ENCODE measurements at regions not wholly inside any gene's neighbourhood (a gene's known extent, or its start where the extent isn't known, plus 50 kb on each side); places are given as distances from the start of the nearest gene placed in this dataset.

DNA sequence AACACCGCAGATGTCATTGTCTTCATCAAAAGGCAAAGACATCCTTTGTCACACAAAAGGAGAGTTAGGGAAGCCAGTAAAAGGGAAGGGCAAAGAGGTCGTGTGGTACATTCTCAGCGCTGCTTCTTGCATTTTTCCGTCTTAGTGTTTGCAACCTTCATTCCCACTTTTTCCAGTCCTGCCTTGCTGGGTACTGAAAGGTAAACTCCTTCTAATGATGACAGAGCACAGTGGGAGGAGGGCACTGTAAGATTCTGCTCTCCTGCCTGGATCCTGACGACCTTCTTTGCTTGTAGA lies 424.3 kb upstream of the MEX3C start:
- no peaks in the 10 kb centered on the region for H3K36me3 Mint-ChIP-seq (ENCODE audit: low read depth)
- no peak overlapping the region for H3K27ac Mint-ChIP-seq
- H3K4me1 Mint-ChIP-seq (ENCODE audit: low read depth), result no peaks in the 10 kb centered on the region
- no peaks in the 10 kb centered on the region for H3K9me3 Mint-ChIP-seq
- CTCF ChIA-PET, result interaction anchor here (1.4 to 2.3 kb wide), 2 partner anchors 8 to 20 kb away, joined by 4 to 8 read pairs; no protein-coding TSS in a partner anchor
- intact Hi-C loops (cut with micrococcal nuclease), result loop anchor here (2.0 kb wide), 1 partner anchor 667 kb away; no protein-coding TSS in a partner anchor
- H3K27me3 Mint-ChIP-seq (ENCODE audit: low read depth), result peaks cover 22% of the 10 kb centered on the region
- DNase-seq, result no peak
- H3K4me3 Mint-ChIP-seq, result no peak overlapping the region

GRCh38 chr18:51622702-51623101 lies 425.2 kb upstream of the MEX3C start:
- Mint-ChIP-seq H3K27me3 (ENCODE audit: low read depth) (peaks cover 22% of the 10 kb centered on the region), H3K4me3 (no peak overlapping the region), H3K36me3 (ENCODE audit: low read depth) (no peaks in the 10 kb centered on the region), H3K4me1 (ENCODE audit: low read depth) (no peaks in the 10 kb centered on the region), H3K9me3 (no peaks in the 10 kb centered on the region), H3K27ac (no peak overlapping the region)
- CTCF ChIA-PET, result interaction anchor here (0.5 to 1.4 kb wide), 3 partner anchors 10 to 1127 kb away, joined by 3 to 4 read pairs (median 3); no protein-coding TSS in a partner anchor
- DNase-seq, result no peak
- intact Hi-C loops (cut with micrococcal nuclease), result no loop called here

- CTCF ChIA-PET, result interaction anchor here (0.8 to 1.4 kb wide), 3 partner anchors 9 to 346 kb away, joined by 3 to 4 read pairs (median 3); no protein-coding TSS in a partner anchor
- no peaks in the 10 kb centered on the region for H3K4me1 Mint-ChIP-seq (ENCODE audit: low read depth)
- peaks cover 22% of the 10 kb centered on the region for H3K27me3 Mint-ChIP-seq (ENCODE audit: low read depth)
- H3K4me3 Mint-ChIP-seq, result no peak overlapping the region
- no peaks in the 10 kb centered on the region for H3K36me3 Mint-ChIP-seq (ENCODE audit: low read depth)
- DNase-seq, result no peak
- intact Hi-C loops (cut with micrococcal nuclease), result no loop called here
- H3K9me3 Mint-ChIP-seq, result no peaks in the 10 kb centered on the region
- no peak overlapping the region for H3K27ac Mint-ChIP-seq
Observed at GRCh38 chr18:51623653-51624052, 426.2 kb upstream of the MEX3C start.

DNA sequence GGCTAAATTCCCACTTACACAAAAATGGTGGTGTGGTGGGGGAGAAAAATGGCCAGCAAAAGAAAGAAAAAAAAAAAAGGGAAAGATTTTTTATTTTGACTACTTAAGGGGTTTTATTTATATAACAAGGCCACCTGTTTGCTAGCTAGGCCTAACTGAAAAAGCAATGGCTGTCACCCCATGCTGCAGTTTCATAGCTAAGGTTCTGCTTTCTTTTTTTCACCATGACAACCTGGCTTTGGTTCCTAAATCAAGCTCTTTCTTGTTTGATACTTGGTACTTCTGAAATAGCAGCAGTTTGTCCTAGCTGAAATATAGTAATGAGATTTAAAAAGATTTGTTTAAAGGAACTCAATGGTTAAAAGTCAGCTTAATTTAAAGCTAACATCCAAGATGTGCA lies 433.2 kb upstream of the MEX3C start:
- no peak overlapping the region for H3K27ac Mint-ChIP-seq
- H3K9me3 Mint-ChIP-seq, result peaks cover 2% of the 10 kb centered on the region
- CTCF ChIA-PET, result interaction anchor here (0.6 to 1.5 kb wide), 2 partner anchors 10 to 1238 kb away, joined by 3 to 8 read pairs; no protein-coding TSS in a partner anchor
- H3K4me1 Mint-ChIP-seq (ENCODE audit: low read depth), result no peaks in the 10 kb centered on the region
- no peaks in the 10 kb centered on the region for H3K36me3 Mint-ChIP-seq (ENCODE audit: low read depth)
- peaks cover 5% of the 10 kb centered on the region for H3K27me3 Mint-ChIP-seq (ENCODE audit: low read depth)
- DNase-seq, result no peak
- no peak overlapping the region for H3K4me3 Mint-ChIP-seq
- intact Hi-C loops (cut with micrococcal nuclease), result no loop called here

- CTCF ChIA-PET, result no interaction called here
- no peak overlapping the region for H3K4me3 Mint-ChIP-seq
- no peak for DNase-seq
- peaks cover 4% of the 10 kb centered on the region for H3K9me3 Mint-ChIP-seq
- H3K36me3 Mint-ChIP-seq (ENCODE audit: low read depth), result no peaks in the 10 kb centered on the region
- H3K27ac Mint-ChIP-seq, result no peak overlapping the region
- intact Hi-C loops (cut with micrococcal nuclease), result no loop called here
- no peaks in the 10 kb centered on the region for H3K4me1 Mint-ChIP-seq (ENCODE audit: low read depth)
- H3K27me3 Mint-ChIP-seq (ENCODE audit: low read depth), result no peaks in the 10 kb centered on the region
Observed at GRCh38 chr18:51637881-51638280, 440.4 kb upstream of the MEX3C start.

- Mint-ChIP-seq H3K9me3 (peaks cover 1% of the 10 kb centered on the region), H3K4me3 (no peak overlapping the region), H3K4me1 (ENCODE audit: low read depth) (no peaks in the 10 kb centered on the region), H3K36me3 (ENCODE audit: low read depth) (no peaks in the 10 kb centered on the region), H3K27me3 (ENCODE audit: low read depth) (peaks cover 2% of the 10 kb centered on the region), H3K27ac (no peak overlapping the region)
- CTCF ChIA-PET, result no interaction called here
- no peak for DNase-seq
- intact Hi-C loops (cut with micrococcal nuclease), result no loop called here
Observed at GRCh38 chr18:51639541-51639940, 442.1 kb upstream of the MEX3C start.

- Mint-ChIP-seq H3K9me3 (no peaks in the 10 kb centered on the region), H3K27me3 (ENCODE audit: low read depth) (peaks cover 2% of the 10 kb centered on the region), H3K4me3 (no peak overlapping the region), H3K27ac (no peak overlapping the region), H3K36me3 (ENCODE audit: low read depth) (no peaks in the 10 kb centered on the region), H3K4me1 (ENCODE audit: low read depth) (no peaks in the 10 kb centered on the region)
- intact Hi-C loops (cut with micrococcal nuclease), result no loop called here
- no peak for DNase-seq
- CTCF ChIA-PET, result interaction anchor here (0.6 kb wide), 1 partner anchor 37 kb away, joined by 5 read pairs; no protein-coding TSS in a partner anchor
Observed at GRCh38 chr18:51643483-51643882, 446.0 kb upstream of the MEX3C start.

DNA sequence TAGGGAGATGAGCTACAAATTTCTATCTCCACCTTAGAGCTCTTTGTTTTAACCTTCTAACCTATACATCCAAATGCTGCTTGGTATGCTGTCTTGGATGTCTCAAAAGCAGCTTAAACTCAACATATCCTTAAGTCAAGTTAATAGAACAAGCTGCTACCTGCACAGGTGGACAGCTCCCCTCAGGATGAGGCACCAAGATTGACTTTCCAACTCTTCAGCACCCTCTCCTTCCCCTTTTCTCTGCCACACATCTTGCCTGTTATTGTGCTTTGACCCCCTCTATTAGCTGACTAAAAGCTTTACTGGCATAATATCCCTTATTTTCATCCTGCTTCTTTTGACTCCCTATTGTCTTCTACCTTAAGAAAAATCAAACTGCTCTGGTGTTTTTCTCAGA lies 448.1 kb upstream of the MEX3C start:
- no peaks in the 10 kb centered on the region for H3K9me3 Mint-ChIP-seq
- DNase-seq, result no peak
- no peak overlapping the region for H3K4me3 Mint-ChIP-seq
- CTCF ChIA-PET, result no interaction called here
- H3K27me3 Mint-ChIP-seq (ENCODE audit: low read depth), result peaks cover 4% of the 10 kb centered on the region
- no peak overlapping the region for H3K27ac Mint-ChIP-seq
- no peaks in the 10 kb centered on the region for H3K4me1 Mint-ChIP-seq (ENCODE audit: low read depth)
- intact Hi-C loops (cut with micrococcal nuclease), result no loop called here
- no peaks in the 10 kb centered on the region for H3K36me3 Mint-ChIP-seq (ENCODE audit: low read depth)

DNA sequence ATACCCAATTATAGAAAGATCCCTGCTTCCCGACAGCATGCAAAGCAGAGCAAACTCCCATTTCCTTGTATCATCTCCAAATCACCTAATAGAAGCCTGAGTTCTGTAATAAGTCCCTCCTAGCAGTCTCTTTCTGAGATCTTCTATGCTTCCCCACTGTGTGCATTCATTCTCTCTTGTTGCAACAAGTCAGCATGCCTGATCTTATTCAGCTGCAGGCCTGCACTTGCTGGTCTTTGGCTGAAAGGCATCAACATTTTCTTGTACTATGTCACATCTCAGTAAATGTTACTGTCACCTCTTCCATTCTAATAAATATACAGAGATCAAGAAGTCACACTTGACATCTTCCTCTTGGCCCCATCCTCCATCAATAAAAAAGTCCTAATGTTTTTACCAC lies 449.9 kb upstream of the MEX3C start:
- Mint-ChIP-seq H3K27me3 (ENCODE audit: low read depth) (peaks cover 4% of the 10 kb centered on the region), H3K27ac (no peak overlapping the region), H3K36me3 (ENCODE audit: low read depth) (no peaks in the 10 kb centered on the region), H3K9me3 (no peaks in the 10 kb centered on the region), H3K4me1 (ENCODE audit: low read depth) (no peaks in the 10 kb centered on the region), H3K4me3 (no peak overlapping the region)
- CTCF ChIA-PET, result no interaction called here
- no peak for DNase-seq
- intact Hi-C loops (cut with micrococcal nuclease), result no loop called here

DNA sequence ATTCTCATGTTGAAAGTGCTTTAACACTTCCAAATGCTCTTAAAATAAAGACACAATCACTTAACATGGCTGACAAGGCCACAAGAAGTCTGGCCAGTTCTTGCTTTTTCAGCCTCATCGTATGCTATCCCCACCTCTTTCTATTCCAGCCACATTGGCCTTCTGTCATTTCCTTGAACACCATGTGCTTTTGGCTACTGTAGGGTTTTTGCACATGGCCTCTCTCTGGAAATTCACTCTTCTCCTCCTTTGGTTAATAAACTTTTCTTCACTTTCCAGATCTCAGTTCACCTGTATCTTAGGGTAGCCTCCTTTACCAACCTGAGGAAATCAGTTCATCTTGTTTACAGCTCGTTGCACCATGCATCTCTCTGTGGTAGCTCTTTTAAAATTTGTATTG lies 450.5 kb upstream of the MEX3C start:
- CTCF ChIA-PET, result no interaction called here
- no peak overlapping the region for H3K27ac Mint-ChIP-seq
- no peaks in the 10 kb centered on the region for H3K9me3 Mint-ChIP-seq
- H3K4me3 Mint-ChIP-seq, result no peak overlapping the region
- H3K27me3 Mint-ChIP-seq (ENCODE audit: low read depth), result peaks cover 4% of the 10 kb centered on the region
- DNase-seq, result no peak
- intact Hi-C loops (cut with micrococcal nuclease), result no loop called here
- no peaks in the 10 kb centered on the region for H3K4me1 Mint-ChIP-seq (ENCODE audit: low read depth)
- no peaks in the 10 kb centered on the region for H3K36me3 Mint-ChIP-seq (ENCODE audit: low read depth)

DNA sequence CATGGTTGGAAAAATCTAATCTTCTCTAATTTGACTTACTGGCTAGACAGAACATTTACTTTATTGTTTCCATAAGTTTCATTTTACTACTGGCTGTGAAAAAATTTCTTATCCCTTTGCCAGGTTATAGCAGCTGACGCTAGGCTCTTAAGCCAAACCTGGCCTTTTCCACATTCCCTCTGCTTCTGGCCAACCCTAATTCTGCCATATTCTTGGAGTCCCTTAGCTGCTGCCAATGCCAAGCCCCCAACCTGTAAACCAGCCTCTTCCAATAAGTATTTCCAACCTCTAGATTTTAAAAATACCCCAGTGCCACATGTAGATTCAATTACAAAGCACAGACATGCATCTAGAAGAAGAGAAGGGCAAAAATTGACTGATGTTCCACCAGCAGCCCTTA lies 452.3 kb upstream of the MEX3C start:
- Mint-ChIP-seq H3K4me3 (no peak overlapping the region), H3K9me3 (no peaks in the 10 kb centered on the region), H3K27ac (no peak overlapping the region), H3K4me1 (ENCODE audit: low read depth) (no peaks in the 10 kb centered on the region), H3K36me3 (ENCODE audit: low read depth) (no peaks in the 10 kb centered on the region), H3K27me3 (ENCODE audit: low read depth) (peaks cover 12% of the 10 kb centered on the region)
- intact Hi-C loops (cut with micrococcal nuclease), result no loop called here
- no peak for DNase-seq
- CTCF ChIA-PET, result no interaction called here

- Mint-ChIP-seq H3K27ac (no peak overlapping the region), H3K36me3 (ENCODE audit: low read depth) (no peaks in the 10 kb centered on the region), H3K4me1 (ENCODE audit: low read depth) (no peaks in the 10 kb centered on the region), H3K4me3 (no peak overlapping the region), H3K27me3 (ENCODE audit: low read depth) (peaks cover 14% of the 10 kb centered on the region), H3K9me3 (no peaks in the 10 kb centered on the region)
- no peak for DNase-seq
- intact Hi-C loops (cut with micrococcal nuclease), result no loop called here
- CTCF ChIA-PET, result no interaction called here
Observed at GRCh38 chr18:51651761-51652160, 454.3 kb upstream of the MEX3C start.

DNA sequence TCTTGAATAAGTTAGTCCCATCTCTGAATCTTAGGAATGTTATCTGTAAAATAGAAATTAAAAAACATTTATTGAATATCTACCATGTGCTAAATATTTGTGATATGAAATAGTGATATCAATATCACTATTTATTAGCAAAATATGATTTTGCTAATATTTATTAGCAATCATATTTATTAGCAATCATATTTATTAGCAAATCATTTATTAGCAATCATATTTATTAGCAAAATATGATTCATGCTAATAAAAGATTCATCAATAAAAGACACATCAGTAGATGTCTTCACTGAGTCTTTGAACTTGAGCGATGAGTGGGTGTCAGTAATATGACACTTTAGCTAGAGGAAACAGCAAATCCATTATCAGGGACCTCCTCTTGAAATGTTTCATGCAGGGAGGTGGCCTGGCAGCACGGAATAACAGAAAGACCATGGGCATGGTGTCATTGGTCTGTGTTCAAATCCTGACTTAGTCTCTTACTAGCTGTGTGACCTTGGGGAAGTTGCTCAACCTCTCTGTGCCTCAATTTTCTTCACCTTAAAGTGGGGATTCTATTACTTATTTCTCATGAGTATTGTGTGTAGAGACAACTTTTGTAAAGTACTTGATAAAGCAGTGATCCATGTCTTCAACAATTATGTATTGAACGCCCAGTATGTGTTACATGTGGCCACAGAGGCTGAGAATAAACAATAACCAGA lies 456.2 kb upstream of the MEX3C start:
- H3K4me1 Mint-ChIP-seq (ENCODE audit: low read depth), result no peaks in the 10 kb centered on the region
- peaks cover 14% of the 10 kb centered on the region for H3K27me3 Mint-ChIP-seq (ENCODE audit: low read depth)
- H3K27ac Mint-ChIP-seq, result no peak overlapping the region
- intact Hi-C loops (cut with micrococcal nuclease), result no loop called here
- H3K4me3 Mint-ChIP-seq, result no peak overlapping the region
- CTCF ChIA-PET, result interaction anchor here (0.9 kb wide), 1 partner anchor 15 kb away, joined by 3 read pairs; no protein-coding TSS in a partner anchor
- no peaks in the 10 kb centered on the region for H3K36me3 Mint-ChIP-seq (ENCODE audit: low read depth)
- no peak for DNase-seq
- H3K9me3 Mint-ChIP-seq, result no peaks in the 10 kb centered on the region
